ENCODE measurements at regions not wholly inside any gene's neighbourhood (a gene's known extent, or its start where the extent isn't known, plus 50 kb on each side); places are given as distances from the start of the nearest gene placed in this dataset.

GRCh38 chr9:108103046-108103693, 613.6 kb upstream of the KLF4 start:
- Histone ChIP-seq H3K27me3 (ENCODE audit: control insufficient read depth in 2 of 2, insufficient read depth in 2 of 2, low read length in 2 of 2) (no peaks in the 10 kb centered on the region), H3K36me3 (ENCODE audit: control insufficient read depth in 2 of 2, extremely low read depth in 1 of 2, insufficient read depth in 2 of 2, low read length in 2 of 2) (no peaks in the 10 kb centered on the region), H3K9ac (replicated peaks; ENCODE audit: extremely low read depth, insufficient read depth, low read length) (no peak overlapping the region), H3K27ac (ENCODE audit: insufficient read depth, low read depth, low read length) (no peak overlapping the region), H3K4me1 (ENCODE audit: control insufficient read depth, extremely low read depth, insufficient read depth, low read length) (no peaks in the 10 kb centered on the region), H3K4me3 (replicated peaks in 1 of 3; ENCODE audit: insufficient read depth in 1 of 3, low read depth in 1 of 3, low read length in 3 of 3) (no peak overlapping the region), H3K9me1 (replicated peaks; ENCODE audit: control insufficient read depth, extremely low read depth, insufficient read depth, low read length) (no peaks in the 10 kb centered on the region), H2AFZ (ENCODE audit: low read depth, low read length) (no peak overlapping the region), H3K9me3 (replicated peaks; ENCODE audit: control insufficient read depth, insufficient read depth, low read length) (no peaks in the 10 kb centered on the region), H3K79me2 (ENCODE audit: control insufficient read depth, insufficient read depth, low read length) (no peaks in the 10 kb centered on the region), H3K4me2 (ENCODE audit: insufficient read depth, low read length) (no peak overlapping the region), H4K20me1 (replicated peaks; ENCODE audit: control insufficient read depth, extremely low read depth, insufficient read depth, low read length) (no peaks in the 10 kb centered on the region)
- ChIA-PET CTCF (interaction anchor here (1.3 kb wide), 1 partner anchor 10 kb away, joined by 6 read pairs; no protein-coding TSS in a partner anchor), POLR2A (no interaction called here)
- TF ChIP-seq JUN (IDR thresholded peaks at IDR 0.05; ENCODE audit: borderline replicate concordance, insufficient read depth, insufficient read length, low read depth) (no peak), FOS (IDR thresholded peaks at IDR 0.05; ENCODE audit: borderline replicate concordance, insufficient read depth, low read length) (no peak), MYC (IDR thresholded peaks at IDR 0.05; ENCODE audit: low read depth, low read length) (no peak), POLR2A (IDR thresholded peaks at IDR 0.05; ENCODE audit: low read depth, low read length) (no peak), GATA2 (IDR thresholded peaks at IDR 0.05; ENCODE audit: insufficient read depth, insufficient read length, low read depth, low read length) (no peak), EZH2 (IDR thresholded peaks at IDR 0.05; ENCODE audit: borderline replicate concordance, low read depth, low read length, severe bottlenecking) (no peak), MAX (IDR thresholded peaks at IDR 0.05; ENCODE audit: insufficient read depth, insufficient read length) (no peak), POLR2AphosphoS5 (IDR thresholded peaks at IDR 0.05; ENCODE audit: insufficient read depth, low read depth, low read length) (no peak), CTCF (IDR thresholded peaks at IDR 0.05; ENCODE audit: extremely low read depth in 1 of 2, insufficient read depth in 1 of 2, low read depth in 1 of 2, low read length in 2 of 2) (no peak)
- BruUV-seq (replicated peaks), result no TSS peak
- FAIRE-seq (no peak), DNase-seq (ENCODE audit: low read depth, low spot score) (no peak)
- intact Hi-C loops (cut with micrococcal nuclease) (no loop called here), dilution Hi-C loops (cut with MboI; ENCODE audit: extremely low pct_ligation_motif_present, low sequenced_read_pairs) (no loop called here)

Data from endothelial cell of umbilical vein (primary cell).